ENCODE measurements at regions not wholly inside any gene's neighbourhood (a gene's known extent, or its start where the extent isn't known, plus 50 kb on each side); places are given as distances from the start of the nearest gene placed in this dataset.
"Not testable (repeated sequence)": the region's sequence is repeated elsewhere in the genome, so short reads cannot be mapped to it uniquely, and the experiment has no call there.

GRCh38 chr2:111287646-111288568, 167.2 kb downstream of the BCL2L11 start:
- DNase-seq (ENCODE audit: low read depth in 1 of 2, low spot score in 1 of 2), result not testable (repeated sequence)

- DNase-seq (ENCODE audit: low read depth in 1 of 2, low spot score in 1 of 2), result not testable (repeated sequence)
Observed at GRCh38 chr2:111290370-111290769, 169.7 kb downstream of the BCL2L11 start.

- DNase-seq (ENCODE audit: low read depth in 1 of 2, low spot score in 1 of 2), result not testable (repeated sequence)
Observed at GRCh38 chr2:111291566-111291965, 170.9 kb downstream of the BCL2L11 start.

GRCh38 chr2:111292232-111292968, 171.7 kb downstream of the BCL2L11 start:
- DNase-seq (ENCODE audit: low read depth in 1 of 2, low spot score in 1 of 2), result not testable (repeated sequence)

- not testable (repeated sequence) for DNase-seq (ENCODE audit: low read depth in 1 of 2, low spot score in 1 of 2)
Observed at GRCh38 chr2:111294699-111295098, 174.0 kb downstream of the BCL2L11 start.

- not testable (repeated sequence) for DNase-seq (ENCODE audit: low read depth in 1 of 2, low spot score in 1 of 2)
Observed at GRCh38 chr2:111296122-111296804, 175.5 kb downstream of the BCL2L11 start.

- DNase-seq (ENCODE audit: low read depth in 1 of 2, low spot score in 1 of 2), result not testable (repeated sequence)
Observed at GRCh38 chr2:111297128-111297527, 176.4 kb downstream of the BCL2L11 start.

- DNase-seq (ENCODE audit: low read depth in 1 of 2, low spot score in 1 of 2), result not testable (repeated sequence)
Observed at GRCh38 chr2:111298927-111299326, 178.2 kb downstream of the BCL2L11 start.

- DNase-seq (ENCODE audit: low read depth in 1 of 2, low spot score in 1 of 2), result not testable (repeated sequence)
Observed at GRCh38 chr2:111299635-111300034, 178.9 kb downstream of the BCL2L11 start.

GRCh38 chr2:111301677-111302076, 181.0 kb downstream of the BCL2L11 start:
- DNase-seq (ENCODE audit: low read depth in 1 of 2, low spot score in 1 of 2), result not testable (repeated sequence)

GRCh38 chr2:111302397-111303218, 181.9 kb downstream of the BCL2L11 start:
- not testable (repeated sequence) for DNase-seq (ENCODE audit: low read depth in 1 of 2, low spot score in 1 of 2)

- DNase-seq (ENCODE audit: low read depth in 1 of 2, low spot score in 1 of 2), result not testable (repeated sequence)
Observed at GRCh38 chr2:111307302-111307701, 186.6 kb downstream of the BCL2L11 start.

GRCh38 chr2:111309231-111310075, 188.7 kb downstream of the BCL2L11 start:
- DNase-seq (ENCODE audit: low read depth in 1 of 2, low spot score in 1 of 2), result not testable (repeated sequence)

- DNase-seq (ENCODE audit: low read depth in 1 of 2, low spot score in 1 of 2), result not testable (repeated sequence)
Observed at GRCh38 chr2:111310395-111310794, 189.7 kb downstream of the BCL2L11 start.

- DNase-seq (ENCODE audit: low read depth in 1 of 2, low spot score in 1 of 2), result not testable (repeated sequence)
Observed at GRCh38 chr2:111311568-111311967, 190.9 kb downstream of the BCL2L11 start.

GRCh38 chr2:111312897-111313607, 192.3 kb downstream of the BCL2L11 start:
- DNase-seq (ENCODE audit: low read depth in 1 of 2, low spot score in 1 of 2), result not testable (repeated sequence)

- not testable (repeated sequence) for DNase-seq (ENCODE audit: low read depth in 1 of 2, low spot score in 1 of 2)
Observed at GRCh38 chr2:111313711-111314110, 193.0 kb downstream of the BCL2L11 start.

GRCh38 chr2:111315188-111315917, 194.6 kb downstream of the BCL2L11 start:
- DNase-seq (ENCODE audit: low read depth in 1 of 2, low spot score in 1 of 2), result not testable (repeated sequence)

Measured in activated T-helper 1 cell treated with anti-CD3 and anti-CD28 coated beads, Interleukin-2, amount 50 U/mL, for 16 hours (primary cell).